ENCODE measurements at regions not wholly inside any gene's neighbourhood (a gene's known extent, or its start where the extent isn't known, plus 50 kb on each side); places are given as distances from the start of the nearest gene placed in this dataset.

DNA sequence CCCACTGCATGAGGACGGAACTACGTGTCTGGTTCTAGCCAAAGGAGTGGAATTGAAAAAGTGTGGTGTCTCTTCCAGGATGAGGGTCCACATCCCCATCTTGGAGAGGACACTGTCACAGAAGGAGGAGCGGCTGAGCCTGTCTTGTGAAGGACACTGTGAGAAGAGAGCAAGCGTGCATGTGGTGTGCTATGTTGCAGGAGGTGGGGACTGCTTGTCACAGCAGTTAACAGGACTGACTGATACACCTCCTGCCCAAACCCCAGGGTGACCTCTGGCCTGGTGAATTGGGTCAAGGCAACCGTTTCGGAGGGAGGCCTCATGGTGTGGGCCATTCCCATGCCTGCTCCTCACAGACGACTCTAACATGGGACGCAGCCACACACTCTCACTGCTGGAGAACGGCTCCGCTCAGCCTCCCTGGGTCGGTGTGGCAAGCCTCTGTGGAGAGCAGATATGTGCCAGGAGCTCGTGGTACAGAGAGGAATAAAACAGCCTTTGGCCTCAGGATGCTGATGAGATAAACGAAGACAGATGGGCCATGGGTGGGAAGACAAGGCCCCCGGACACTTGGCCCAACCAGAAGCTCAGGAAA lies 56.4 kb upstream of the RBFOX3 start:
- H3K4me3 ChIP-seq (ENCODE audit: low read depth, low read length): no peak overlapping the region
- H3K27me3 ChIP-seq (ENCODE audit: control insufficient read depth, insufficient read depth, low read length): peaks cover 2% of the 10 kb centered on the region; the same call in 1 of the 2 replicates
- POLR2A ChIA-PET: no interaction called here
- CTCF ChIA-PET: interaction anchor here (1.6 kb wide), 1 partner anchor 9 kb away, joined by 5 read pairs; no protein-coding TSS in a partner anchor
- TF ChIP-seq, protein P1, sequence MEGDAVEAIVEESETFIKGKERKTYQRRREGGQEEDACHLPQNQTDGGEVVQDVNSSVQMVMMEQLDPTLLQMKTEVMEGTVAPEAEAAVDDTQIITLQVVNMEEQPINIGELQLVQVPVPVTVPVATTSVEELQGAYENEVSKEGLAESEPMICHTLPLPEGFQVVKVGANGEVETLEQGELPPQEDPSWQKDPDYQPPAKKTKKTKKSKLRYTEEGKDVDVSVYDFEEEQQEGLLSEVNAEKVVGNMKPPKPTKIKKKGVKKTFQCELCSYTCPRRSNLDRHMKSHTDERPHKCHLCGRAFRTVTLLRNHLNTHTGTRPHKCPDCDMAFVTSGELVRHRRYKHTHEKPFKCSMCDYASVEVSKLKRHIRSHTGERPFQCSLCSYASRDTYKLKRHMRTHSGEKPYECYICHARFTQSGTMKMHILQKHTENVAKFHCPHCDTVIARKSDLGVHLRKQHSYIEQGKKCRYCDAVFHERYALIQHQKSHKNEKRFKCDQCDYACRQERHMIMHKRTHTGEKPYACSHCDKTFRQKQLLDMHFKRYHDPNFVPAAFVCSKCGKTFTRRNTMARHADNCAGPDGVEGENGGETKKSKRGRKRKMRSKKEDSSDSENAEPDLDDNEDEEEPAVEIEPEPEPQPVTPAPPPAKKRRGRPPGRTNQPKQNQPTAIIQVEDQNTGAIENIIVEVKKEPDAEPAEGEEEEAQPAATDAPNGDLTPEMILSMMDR (IDR thresholded peaks at IDR 0.05; ENCODE audit: insufficient read depth, low read depth, low read length): no peak
- H3K36me3 ChIP-seq (ENCODE audit: control insufficient read depth, insufficient read depth, low read length): no peaks in the 10 kb centered on the region
- DNase-seq (ENCODE audit: low read depth): no peak

DNA sequence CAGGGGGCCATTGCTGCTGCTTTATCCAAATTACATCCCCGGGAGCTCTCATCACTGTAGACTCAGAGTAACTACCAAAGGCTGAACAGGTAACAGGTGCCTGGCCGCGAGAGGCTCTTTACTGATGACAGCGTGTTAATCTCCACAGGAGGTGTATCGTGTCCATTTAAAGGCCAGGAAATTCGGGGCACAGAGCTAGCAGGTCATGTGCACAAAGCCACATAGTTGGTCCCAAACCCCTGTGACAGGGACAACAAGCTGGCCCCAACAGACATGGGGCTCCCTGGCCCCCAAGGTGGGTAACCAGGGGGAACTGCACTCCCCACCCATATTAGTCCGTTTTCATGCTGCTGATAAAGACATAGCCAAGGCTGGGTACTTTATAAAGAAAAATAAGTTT lies 55.3 kb upstream of the RBFOX3 start:
- no peaks in the 10 kb centered on the region for H3K36me3 ChIP-seq (ENCODE audit: control insufficient read depth, insufficient read depth, low read length)
- TF ChIP-seq, protein P1 (IDR thresholded peaks at IDR 0.05; ENCODE audit: insufficient read depth, low read depth, low read length): no peak
- H3K4me3 ChIP-seq (ENCODE audit: low read depth, low read length): no peak overlapping the region
- DNase-seq (ENCODE audit: low read depth): no peak
- CTCF ChIA-PET: interaction anchor here (1.0 kb wide), 1 partner anchor 43 kb away, joined by 3 read pairs; no protein-coding TSS in a partner anchor
- no peaks in the 10 kb centered on the region; the same call in 1 of the 2 replicates for H3K27me3 ChIP-seq (ENCODE audit: control insufficient read depth, insufficient read depth, low read length)
- POLR2A ChIA-PET: no interaction called here

DNA sequence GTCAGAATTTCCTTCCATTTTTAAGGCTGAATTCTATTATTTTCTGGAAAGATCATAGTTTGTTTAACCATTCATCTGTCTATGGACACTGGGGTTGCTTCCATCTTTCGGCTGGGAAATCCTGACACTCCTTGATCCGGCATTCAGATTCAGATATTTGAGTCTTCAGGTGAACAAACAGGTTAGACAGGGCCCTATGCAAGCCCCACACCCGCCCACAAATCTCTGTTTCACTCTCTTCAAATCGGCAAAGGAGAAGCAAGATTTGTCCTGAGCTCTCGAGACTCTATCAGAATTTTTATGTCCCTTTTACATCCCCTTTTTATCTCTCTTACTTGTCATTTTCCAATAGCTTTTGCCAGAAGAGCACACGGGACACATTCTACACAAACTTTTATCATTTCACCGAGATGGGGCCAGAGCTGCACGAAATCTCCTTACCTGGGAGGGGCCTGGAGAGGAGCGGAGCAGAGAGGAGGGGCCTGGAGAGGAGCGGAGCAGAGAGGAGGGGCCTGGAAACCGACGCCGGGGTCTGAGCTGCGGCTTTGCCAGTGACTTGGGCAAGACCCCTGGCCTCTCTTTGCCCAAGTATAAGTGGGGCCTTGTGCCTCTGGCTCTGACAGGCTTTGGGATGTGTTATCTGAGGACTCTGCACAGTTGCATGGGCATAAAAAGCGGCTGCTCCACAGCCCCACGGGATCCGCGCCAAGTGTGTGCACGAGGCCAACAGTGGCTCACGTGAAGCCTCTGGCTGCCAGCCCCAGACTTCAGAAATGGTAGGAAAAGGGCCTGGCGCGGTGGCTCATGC lies 54.3 kb upstream of the RBFOX3 start:
- ChIA-PET CTCF (no interaction called here), POLR2A (no interaction called here)
- H3K4me3 ChIP-seq (ENCODE audit: low read depth, low read length): no peak overlapping the region
- no peaks in the 10 kb centered on the region; the same call in 1 of the 2 replicates for H3K27me3 ChIP-seq (ENCODE audit: control insufficient read depth, insufficient read depth, low read length)
- DNase-seq (ENCODE audit: low read depth): no peak
- TF ChIP-seq, protein P1 (IDR thresholded peaks at IDR 0.05; ENCODE audit: insufficient read depth, low read depth, low read length): no peak
- no peaks in the 10 kb centered on the region for H3K36me3 ChIP-seq (ENCODE audit: control insufficient read depth, insufficient read depth, low read length)

DNA sequence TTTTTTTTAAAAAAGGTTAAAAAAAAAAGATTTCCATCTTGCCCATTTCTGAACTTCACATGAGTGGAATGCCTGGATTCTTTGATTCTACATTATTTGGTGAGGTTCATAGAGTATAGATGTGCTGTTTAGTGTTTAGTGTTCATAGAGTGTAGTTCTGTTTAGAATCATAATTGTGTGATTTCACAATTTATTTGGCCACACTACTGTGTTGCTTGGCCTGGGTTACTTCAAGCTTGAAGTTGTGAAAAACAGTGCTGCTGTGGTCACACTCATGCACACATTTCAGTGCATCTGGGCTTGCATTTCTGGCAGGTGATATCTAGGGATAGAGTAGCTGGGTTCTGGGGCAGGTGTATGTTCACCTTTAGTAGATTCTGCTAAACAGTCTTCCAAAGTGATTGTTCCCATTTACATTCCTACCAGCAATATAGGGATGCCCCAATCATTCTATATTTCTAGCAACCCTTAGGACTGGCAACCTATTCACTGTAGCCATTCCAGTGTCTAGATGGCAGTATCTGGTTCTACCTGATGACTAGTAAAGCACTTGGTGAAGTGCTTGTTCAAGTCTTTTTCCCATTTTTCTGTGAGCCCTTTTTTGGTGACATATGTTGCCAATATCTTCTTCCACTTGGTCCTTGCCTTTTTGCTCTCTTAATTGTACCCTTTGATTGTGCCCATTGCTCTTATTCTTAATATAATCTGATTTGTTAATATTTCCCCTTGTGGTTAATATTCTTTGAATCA lies 50.6 kb upstream of the RBFOX3 start:
- CTCF ChIA-PET: interaction anchor here (0.6 kb wide), 1 partner anchor 13 kb away, joined by 3 read pairs; no protein-coding TSS in a partner anchor
- DNase-seq (ENCODE audit: low read depth): no peak
- H3K36me3 ChIP-seq (ENCODE audit: control insufficient read depth, insufficient read depth, low read length): no peaks in the 10 kb centered on the region
- TF ChIP-seq, protein P1 (IDR thresholded peaks at IDR 0.05; ENCODE audit: insufficient read depth, low read depth, low read length): no peak
- H3K4me3 ChIP-seq (ENCODE audit: low read depth, low read length): no peak overlapping the region
- H3K27me3 ChIP-seq (ENCODE audit: control insufficient read depth, insufficient read depth, low read length): no peaks in the 10 kb centered on the region
- POLR2A ChIA-PET: no interaction called here

Measured in BJ (cell line).